Skeletal muscle satellite cell (primary cell): ENCODE measurements at regions not wholly inside any gene's neighbourhood (a gene's known extent, or its start where the extent isn't known, plus 50 kb on each side); places are given as distances from the start of the nearest gene placed in this dataset.

Source experiments
- H3K27me3 ChIP-seq: 2 replicates; pipeline ENCODE4 v1.7.0; 2013; ENCODE audit warnings: low read length; ENCODE audit not compliant: control insufficient read depth, insufficient read depth
- H3K36me3 ChIP-seq: 2 replicates; pipeline ENCODE4 v1.7.0; 2013; ENCODE audit warnings: mild to moderate bottlenecking, control low read depth, low read length; ENCODE audit not compliant: insufficient read depth
- H3K4me1 ChIP-seq: 2 replicates; pipeline ENCODE4 v1.7.0; 2013; ENCODE audit warnings: low read length; ENCODE audit not compliant: control insufficient read depth, insufficient read depth
- H3K4me2 ChIP-seq: 2 replicates; pipeline ENCODE4 v1.7.0; 2013; ENCODE audit warnings: mild to moderate bottlenecking, low read length
- H3K4me3 ChIP-seq: 2 replicates; pipeline ENCODE4 v1.7.0; 2013; ENCODE audit warnings: low read length
- H3K9ac ChIP-seq: 2 replicates; pipeline ENCODE4 v1.7.0; 2013; ENCODE audit warnings: mild to moderate bottlenecking, low read depth, low read length, moderate library complexity
- H3K9me3 ChIP-seq: replicated peaks from 2 replicates; pipeline ENCODE4 v1.7.0; 2013; ENCODE audit warnings: mild to moderate bottlenecking, control low read depth, low read length

DNA sequence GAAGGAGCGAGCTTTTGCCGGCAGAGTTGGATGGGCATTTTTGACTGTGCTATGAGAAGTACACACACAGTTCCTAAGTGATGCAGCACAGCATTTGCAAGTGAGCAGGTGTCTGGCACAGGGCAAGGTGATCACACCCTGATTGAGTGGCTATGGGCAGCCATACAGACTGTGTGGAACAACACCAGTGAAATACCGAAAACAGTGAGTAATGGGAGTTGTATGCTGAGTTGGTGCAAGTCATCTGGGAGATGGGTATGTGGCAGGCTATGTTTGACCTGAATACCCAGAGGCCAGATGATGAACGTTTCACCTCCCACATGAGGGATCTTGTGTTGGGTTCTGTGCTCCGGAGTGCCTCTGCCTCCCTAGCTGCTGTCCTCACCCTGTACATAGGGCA lies 53.5 kb upstream of the TIPARP start:
- Histone ChIP-seq H3K36me3 (no peaks in the 10 kb centered on the region), H3K27me3 (no peaks in the 10 kb centered on the region), H3K9me3 (no peaks in the 10 kb centered on the region), H3K4me3 (no peak overlapping the region), H3K9ac (no peak overlapping the region), H3K4me1 (peaks cover 54% of the 10 kb centered on the region), H3K4me2 (no peak overlapping the region)

DNA sequence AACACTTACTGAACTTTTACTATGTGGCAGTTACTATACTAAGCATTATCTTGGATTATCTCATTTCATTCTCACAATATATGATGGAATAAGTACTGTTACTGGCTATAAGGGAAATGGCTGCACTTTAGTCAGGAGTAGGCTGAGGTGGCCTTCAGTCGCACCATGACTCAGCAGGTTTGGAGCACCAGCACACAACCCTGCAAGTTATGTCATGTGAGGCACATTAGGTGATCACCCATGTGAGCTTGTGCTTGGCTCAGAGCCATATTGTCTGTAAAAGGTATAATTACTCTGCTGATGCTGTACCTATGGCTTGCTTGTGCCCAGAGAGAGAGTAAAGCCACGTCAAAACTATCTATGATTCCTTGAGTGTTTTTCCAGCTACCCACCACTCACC lies 54.1 kb upstream of the TIPARP start:
- no peak overlapping the region for H3K4me3 ChIP-seq
- no peaks in the 10 kb centered on the region for H3K9me3 ChIP-seq
- no peaks in the 10 kb centered on the region for H3K36me3 ChIP-seq
- no peaks in the 10 kb centered on the region for H3K27me3 ChIP-seq
- H3K4me1 ChIP-seq = peaks cover 59% of the 10 kb centered on the region
- H3K4me2 ChIP-seq = no peak overlapping the region
- no peak overlapping the region for H3K9ac ChIP-seq

DNA sequence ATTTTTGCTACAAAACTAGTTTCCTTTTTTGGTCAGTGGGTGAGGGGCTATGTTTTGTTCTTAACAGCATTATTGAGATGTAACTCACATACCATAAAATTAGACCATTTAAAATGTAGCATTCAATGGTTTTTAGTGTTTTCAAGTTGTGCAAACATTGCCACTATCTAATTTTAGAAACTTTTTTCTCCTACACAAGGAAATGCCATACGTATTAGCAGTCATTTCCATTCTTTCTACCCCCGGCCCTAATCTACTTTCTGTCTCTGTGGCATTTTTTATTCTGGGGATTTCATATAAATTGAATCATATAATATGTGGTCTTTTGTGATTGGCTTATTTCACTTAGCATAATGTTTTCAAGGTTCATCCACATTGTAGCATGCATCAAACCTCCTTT lies 55.0 kb upstream of the TIPARP start:
- H3K4me3 ChIP-seq = no peak overlapping the region
- H3K27me3 ChIP-seq = no peaks in the 10 kb centered on the region
- no peaks in the 10 kb centered on the region for H3K9me3 ChIP-seq
- no peak overlapping the region for H3K4me2 ChIP-seq
- no peaks in the 10 kb centered on the region for H3K36me3 ChIP-seq
- peaks cover 68% of the 10 kb centered on the region for H3K4me1 ChIP-seq
- no peak overlapping the region for H3K9ac ChIP-seq

DNA sequence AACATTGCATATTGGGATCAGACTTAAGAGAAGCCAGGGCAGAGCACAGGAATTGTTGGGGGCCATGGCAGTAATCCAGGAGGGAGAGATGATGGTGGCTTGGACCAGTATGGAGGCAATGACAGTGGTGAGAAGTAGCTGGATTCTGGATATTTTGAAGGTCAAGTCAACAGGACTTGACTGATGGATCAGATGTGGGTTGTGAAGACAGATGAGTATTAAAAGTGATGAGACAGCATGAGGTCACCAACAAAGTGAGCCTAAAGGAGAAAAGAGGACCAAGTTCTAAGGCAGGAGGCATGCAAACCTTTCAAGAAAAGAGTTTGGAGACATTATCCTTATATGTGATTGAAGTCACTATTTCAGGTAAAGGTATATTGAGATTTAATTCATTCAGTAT lies 56.6 kb upstream of the TIPARP start:
- Histone ChIP-seq H3K4me1 (peaks cover 72% of the 10 kb centered on the region), H3K36me3 (no peaks in the 10 kb centered on the region), H3K9me3 (no peaks in the 10 kb centered on the region), H3K4me3 (peak overlapping the region; percentile 22), H3K27me3 (no peaks in the 10 kb centered on the region), H3K4me2 (peak overlapping the region; percentile 20), H3K9ac (no peak overlapping the region)

DNA sequence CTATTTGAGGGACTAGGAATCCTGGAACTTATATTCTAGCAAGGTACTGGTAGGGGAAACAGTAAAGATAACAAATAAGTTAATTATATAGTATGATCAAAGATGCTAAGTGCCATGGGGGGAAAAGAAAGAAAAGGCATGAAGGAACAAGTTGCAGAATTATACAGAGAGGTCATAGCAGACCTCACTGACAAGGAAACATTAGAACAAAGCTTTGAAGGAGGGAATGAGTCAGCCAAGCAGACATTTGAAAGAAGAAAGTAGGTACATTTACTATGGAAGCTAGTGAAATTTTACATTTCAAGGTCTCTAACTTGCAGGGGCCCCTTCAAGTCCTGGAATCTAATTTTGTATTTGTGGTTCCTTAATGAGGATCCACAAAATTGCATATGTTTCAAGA lies 57.2 kb upstream of the TIPARP start:
- H3K9me3 ChIP-seq = no peaks in the 10 kb centered on the region
- no peaks in the 10 kb centered on the region for H3K36me3 ChIP-seq
- H3K27me3 ChIP-seq = no peaks in the 10 kb centered on the region
- peak overlapping the region; percentile 22 for H3K4me3 ChIP-seq
- H3K4me1 ChIP-seq = peaks cover 72% of the 10 kb centered on the region
- H3K4me2 ChIP-seq = peak overlapping the region; percentile 20
- H3K9ac ChIP-seq = peak overlapping the region; percentile 11

DNA sequence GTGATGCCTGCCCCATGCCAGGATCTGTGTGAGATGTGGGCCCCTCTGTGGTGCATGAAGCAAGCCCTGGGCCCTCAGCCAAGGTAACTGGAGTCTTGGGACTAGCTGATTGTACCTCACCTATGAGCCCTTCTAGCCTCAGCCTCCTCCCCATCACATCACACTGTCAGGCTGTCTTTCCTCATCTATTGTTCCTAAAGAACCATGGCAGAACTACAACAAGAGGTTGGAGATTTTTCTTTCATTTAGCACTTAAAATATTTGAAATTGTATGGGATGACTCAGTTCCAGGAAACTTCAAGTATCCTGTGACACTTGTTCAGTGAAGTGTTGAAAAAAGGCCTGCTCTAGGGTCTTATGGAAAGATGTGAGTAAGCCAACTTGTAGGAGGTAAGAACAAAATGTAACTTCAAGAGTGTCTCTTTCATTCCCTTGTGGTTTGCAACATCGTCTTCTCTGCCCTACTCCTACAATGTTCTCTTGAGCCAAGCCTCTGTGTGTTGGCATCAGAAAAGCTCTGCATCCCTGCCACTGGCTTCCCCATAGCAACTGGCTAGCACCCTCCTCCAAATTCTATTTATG lies 58.7 kb upstream of the TIPARP start:
- Histone ChIP-seq H3K4me3 (no peak overlapping the region), H3K9ac (peak overlapping the region; percentile 57), H3K4me1 (peaks cover 64% of the 10 kb centered on the region), H3K27me3 (no peaks in the 10 kb centered on the region), H3K4me2 (peak overlapping the region; percentile 56), H3K36me3 (no peaks in the 10 kb centered on the region), H3K9me3 (no peaks in the 10 kb centered on the region)

DNA sequence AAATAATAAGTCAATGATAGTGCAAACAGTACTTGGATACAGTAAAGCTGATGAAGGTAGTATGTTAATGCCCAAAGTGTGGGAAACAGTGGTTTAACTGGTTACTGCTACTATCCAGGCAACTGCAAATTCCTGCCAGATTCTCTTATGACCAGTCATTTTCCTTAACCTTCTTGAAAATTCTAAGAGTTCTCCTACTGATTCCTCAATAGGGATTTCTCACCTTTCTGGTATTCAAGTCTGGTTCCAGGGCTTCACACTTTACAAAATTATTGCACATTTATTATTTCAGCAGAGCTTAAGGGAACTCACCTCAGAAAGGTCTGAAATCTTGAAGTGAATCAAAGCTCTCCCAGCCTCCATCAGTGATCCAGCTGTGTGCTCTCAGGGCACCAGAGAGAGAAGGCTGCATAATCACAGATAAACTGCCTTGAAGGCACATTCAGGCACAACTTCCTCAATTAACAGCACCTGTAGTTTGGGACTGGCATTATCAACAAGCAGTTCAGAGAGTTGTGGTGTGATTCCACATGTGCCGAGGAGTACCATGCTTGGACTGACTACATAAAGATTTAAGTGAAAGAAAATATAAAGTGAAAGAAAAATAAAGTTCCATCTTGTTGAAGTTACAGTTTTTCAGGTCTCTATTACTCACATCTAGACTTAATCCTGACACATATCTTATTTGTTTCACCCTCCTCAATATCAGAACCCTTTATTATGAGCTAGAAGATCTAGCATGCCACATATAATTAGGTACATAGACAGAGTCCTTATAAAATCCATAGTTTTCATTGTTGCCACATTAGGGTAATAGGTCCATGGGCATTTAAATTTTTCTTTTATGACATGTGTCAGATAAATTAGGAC lies 59.5 kb upstream of the TIPARP start:
- H3K4me1 ChIP-seq = peaks cover 59% of the 10 kb centered on the region
- no peak overlapping the region for H3K4me3 ChIP-seq
- H3K27me3 ChIP-seq = no peaks in the 10 kb centered on the region
- peak overlapping the region; percentile 56 for H3K4me2 ChIP-seq
- peak overlapping the region; percentile 57 for H3K9ac ChIP-seq
- no peaks in the 10 kb centered on the region for H3K36me3 ChIP-seq
- no peaks in the 10 kb centered on the region for H3K9me3 ChIP-seq

DNA sequence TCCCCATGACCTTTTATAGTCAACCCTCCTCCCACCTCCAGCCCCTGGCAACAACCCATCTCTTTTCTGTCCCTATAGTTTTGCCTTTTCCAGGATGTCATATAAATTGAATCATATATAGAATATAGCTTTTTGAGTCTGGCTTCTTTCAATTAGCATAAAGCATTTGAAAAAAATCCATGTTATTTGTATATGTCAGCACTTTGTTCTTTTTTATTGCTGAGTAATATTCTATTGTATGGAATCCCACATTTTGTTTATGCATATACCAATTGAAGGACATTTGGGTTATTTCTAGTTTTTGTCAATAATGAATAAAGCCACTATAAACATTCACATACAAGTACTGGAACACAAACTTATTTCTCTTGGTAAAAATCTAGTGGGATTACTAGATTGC lies 58.0 kb upstream of the SSR3 start:
- Histone ChIP-seq H3K9me3 (no peaks in the 10 kb centered on the region), H3K27me3 (no peaks in the 10 kb centered on the region), H3K4me1 (peaks cover 43% of the 10 kb centered on the region), H3K4me3 (no peak overlapping the region), H3K9ac (no peak overlapping the region), H3K4me2 (no peak overlapping the region), H3K36me3 (no peaks in the 10 kb centered on the region)

DNA sequence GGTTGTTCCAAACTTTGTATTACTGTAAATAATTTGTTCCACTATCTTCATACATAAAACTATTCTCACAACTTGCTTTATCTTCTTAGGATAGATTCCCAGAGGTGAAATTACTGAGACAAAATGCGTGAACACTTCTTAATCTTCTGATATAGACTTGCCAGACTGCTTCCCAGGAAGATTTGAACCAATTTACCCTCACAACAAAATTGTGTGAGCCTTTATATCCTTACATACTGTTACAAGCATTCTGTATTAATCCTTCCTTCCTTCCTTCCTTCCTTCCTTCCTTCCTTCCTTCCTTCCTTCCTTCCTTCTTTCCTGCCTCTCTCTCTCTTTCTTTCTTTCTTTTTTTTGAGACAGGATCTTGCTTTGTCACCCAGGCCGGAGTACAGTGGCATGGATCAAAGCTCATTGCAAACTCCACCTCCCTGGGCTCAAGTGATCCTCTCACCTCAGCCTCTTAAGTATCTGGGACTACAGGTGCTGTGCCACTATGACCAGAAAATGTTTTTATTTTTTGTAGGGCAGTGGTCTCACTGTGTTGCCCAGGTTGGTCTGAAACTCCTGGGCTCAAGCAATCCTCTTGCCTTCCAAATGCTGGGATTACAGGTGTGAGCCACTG lies 57.1 kb upstream of the SSR3 start:
- no peaks in the 10 kb centered on the region for H3K36me3 ChIP-seq

DNA sequence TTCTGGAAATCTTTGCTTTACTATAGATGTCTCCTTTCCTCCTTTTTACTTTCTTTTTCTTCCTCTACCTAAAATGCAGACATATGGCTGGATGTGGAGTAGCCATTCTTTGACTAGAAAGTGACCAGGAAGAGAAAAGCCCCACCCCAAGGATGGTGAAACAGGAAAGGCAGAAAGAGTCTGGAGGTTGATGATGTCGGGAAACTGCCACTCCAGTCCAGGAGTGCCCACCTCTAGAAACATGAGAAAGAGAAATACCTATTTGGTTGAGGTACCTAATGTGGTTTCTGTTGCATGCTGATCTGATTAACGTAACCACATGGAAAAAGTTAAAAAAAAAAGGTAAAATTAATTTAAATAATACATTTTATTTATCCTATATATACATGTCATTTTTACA lies 55.2 kb upstream of the SSR3 start:
- no peaks in the 10 kb centered on the region for H3K27me3 ChIP-seq
- peaks cover 36% of the 10 kb centered on the region for H3K4me1 ChIP-seq
- H3K4me3 ChIP-seq = no peak overlapping the region
- H3K9me3 ChIP-seq = no peaks in the 10 kb centered on the region
- H3K9ac ChIP-seq = no peak overlapping the region
- no peak overlapping the region for H3K4me2 ChIP-seq
- no peaks in the 10 kb centered on the region for H3K36me3 ChIP-seq

More for the DNA sequence above, 57.1 kb upstream of the SSR3 start:
- Histone ChIP-seq H3K27me3 (no peaks in the 10 kb centered on the region), H3K9ac (no peak overlapping the region), H3K9me3 (no peaks in the 10 kb centered on the region), H3K4me2 (no peak overlapping the region), H3K4me1 (peaks cover 36% of the 10 kb centered on the region), H3K4me3 (no peak overlapping the region)

DNA sequence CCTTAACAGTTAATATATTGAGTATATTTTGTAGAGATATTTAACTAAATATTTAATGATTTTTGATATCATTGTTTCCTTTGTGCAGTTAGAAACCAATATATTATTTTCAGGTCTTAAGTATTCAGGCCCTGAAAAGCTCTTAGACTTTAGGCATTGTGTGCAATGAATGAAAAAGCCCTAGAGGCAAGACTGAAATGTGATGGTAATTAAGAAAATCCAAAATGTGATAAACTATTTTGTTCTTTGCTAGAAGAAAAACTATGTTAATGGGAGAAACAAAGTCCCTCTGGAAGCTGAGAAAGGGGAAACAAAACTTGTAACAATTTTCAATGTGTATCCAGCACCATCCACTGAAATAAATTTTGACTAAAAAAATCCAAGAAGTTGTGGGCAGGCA lies 54.6 kb upstream of the SSR3 start:
- Histone ChIP-seq H3K27me3 (no peaks in the 10 kb centered on the region), H3K9ac (no peak overlapping the region), H3K4me3 (no peak overlapping the region), H3K9me3 (no peaks in the 10 kb centered on the region), H3K36me3 (no peaks in the 10 kb centered on the region), H3K4me1 (peaks cover 34% of the 10 kb centered on the region), H3K4me2 (no peak overlapping the region)
